PC-3 (cell line): ENCODE measurements at regions not wholly inside any gene's neighbourhood (a gene's known extent, or its start where the extent isn't known, plus 50 kb on each side); places are given as distances from the start of the nearest gene placed in this dataset.
A peak's percentile ranks its signal among the peaks of the same experiment; 100 is the strongest.

ENCODE experiments used
- ATAC-seq: fragments of 200-7000 bp; cut with Tn5 transposase; 2 replicates; pipeline ENCODE4 v1.9.1; 2020; ENCODE audit warnings: mild to moderate bottlenecking, moderate library complexity
- BruUV-seq: library from RNA; stranded (reverse); fragments of 400-500 nt; replicated peaks from 2 replicates; lab custom pipeline; 2021; lab: Mats Ljungman, UMichigan
- CTCF ChIA-PET: fragments of 300-600 bp; sonication (Branson Sonifier 250); formaldehyde crosslinking; loops from one replicate; lab custom pipeline; 2022; ENCODE audit warnings: antibody characterized with exemption; lab: Charles Lee
- POLR2A ChIA-PET: fragments of 300-600 bp; sonication (Branson Sonifier 250); formaldehyde crosslinking; loops from one replicate; lab custom pipeline; 2022; ENCODE audit warnings: antibody characterized with exemption; ENCODE audit not compliant: unreplicated experiment; lab: Charles Lee
- DNase-seq: peaks from one replicate; pipeline ENCODE4 v3.0.0-alpha.2; 2015
- H2AFZ ChIP-seq: fragments of 300-600 bp; sonication (generic); 2 replicates; pipeline ENCODE4 v1.6.0; 2016; ENCODE audit warnings: antibody characterized with exemption, low read length
- H3F3A ChIP-seq: fragments of 300-600 bp; sonication (generic); one replicate; pipeline ENCODE4 v1.6.0; 2017; ENCODE audit warnings: antibody characterized with exemption, low read length, control low read depth, mild to moderate bottlenecking; ENCODE audit not compliant: unreplicated experiment
- H3K27ac ChIP-seq: fragments of 300-600 bp; sonication (generic); 2 replicates; pipeline ENCODE4 v1.5.1; 2016; ENCODE audit warnings: mild to moderate bottlenecking, low read length
- H3K27me3 ChIP-seq: fragments of 300-600 bp; sonication (generic); 2 replicates; pipeline ENCODE4 v1.6.1; 2016; ENCODE audit warnings: low read length, mixed read lengths
- H3K36me3 ChIP-seq: fragments of 300-600 bp; sonication (generic); 2 replicates; pipeline ENCODE4 v1.6.1; 2016; ENCODE audit warnings: low read depth, mixed run types, low read length, mixed read lengths
- H3K4me1 ChIP-seq: fragments of 300-600 bp; sonication (generic); 2 replicates; pipeline ENCODE4 v1.5.1; 2016; ENCODE audit warnings: low read length; ENCODE audit not compliant: insufficient read depth
- H3K4me2 ChIP-seq: fragments of 300-600 bp; sonication (generic); 2 replicates; pipeline ENCODE4 v1.6.0; 2016; ENCODE audit warnings: low read length
- H3K4me3 ChIP-seq: fragments of 300-600 bp; sonication (generic); 2 replicates; pipeline ENCODE4 v1.5.1; 2016; ENCODE audit warnings: mild to moderate bottlenecking, low read length, mixed read lengths
- H3K79me2 ChIP-seq: fragments of 300-600 bp; sonication (generic); 2 replicates; pipeline ENCODE4 v1.6.1; 2017; ENCODE audit warnings: low read length, mixed read lengths
- H3K9ac ChIP-seq: fragments of 300-600 bp; sonication (generic); 2 replicates; pipeline ENCODE4 v1.6.0; 2016; ENCODE audit warnings: mild to moderate bottlenecking, low read length
- H3K9me2 ChIP-seq: fragments of 300-600 bp; sonication (generic); replicated peaks from 2 replicates; pipeline ENCODE4 v1.6.1; 2016; ENCODE audit warnings: mixed run types, low read length, mixed read lengths
- H3K9me3 ChIP-seq: fragments of 300-600 bp; sonication (generic); 2 replicates; pipeline ENCODE4 v1.6.1; 2016; ENCODE audit warnings: low read length, mixed read lengths
- H4K20me1 ChIP-seq: fragments of 300-600 bp; sonication (generic); 2 replicates; pipeline ENCODE4 v1.6.1; 2016; ENCODE audit warnings: low read length, mixed read lengths
- CTCF ChIP-seq: fragments of 300-600 bp; sonication (generic); conservative IDR thresholded peaks from 2 replicates; pipeline ENCODE4 v1.5.1; 2017; ENCODE audit warnings: antibody characterized with exemption, low read depth, mild to moderate bottlenecking, low read length
- EZH2 ChIP-seq: fragments of 300-600 bp; sonication (generic); IDR thresholded peaks from one replicate; pipeline ENCODE4 v1.6.1; 2017; ENCODE audit warnings: antibody characterized with exemption, mild to moderate bottlenecking, low read length; ENCODE audit not compliant: unreplicated experiment
- EZH2phosphoT487 ChIP-seq: fragments of 300-600 bp; sonication (generic); IDR thresholded peaks from 2 replicates; pipeline ENCODE4 v1.6.1; 2018; ENCODE audit warnings: mild to moderate bottlenecking, antibody characterized with exemption, low read length, borderline replicate concordance
- intact Hi-C: fragments of 100-400 bp; cut with micrococcal nuclease; formaldehyde crosslinking; loops from 2 replicates; pipeline ENCODE4 v1.9.0; 2023

- ATAC-seq (peak; percentile 86), DNase-seq (peak; percentile 88)
- CTCF ChIA-PET: interaction anchor here (0.5 to 2.5 kb wide), 6 partner anchors 67 to 153 kb away, joined by 3 to 16 read pairs (median 3); partner anchors contain the start of gene FOXD1
- no peaks in the 10 kb centered on the region for H3K9me2 ChIP-seq
- H3K4me2 ChIP-seq: peak overlapping the region; percentile 51
- no peak overlapping the region for H3K4me3 ChIP-seq
- H3K27ac ChIP-seq: peak overlapping the region; percentile 96
- H3K36me3 ChIP-seq: peaks cover 4% of the 10 kb centered on the region; the same call in 1 of the 2 replicates
- no peaks in the 10 kb centered on the region for H3K27me3 ChIP-seq
- H3K9ac ChIP-seq: peak overlapping the region; percentile 69
- no TSS peak for BruUV-seq
- H4K20me1 ChIP-seq: no peaks in the 10 kb centered on the region
- POLR2A ChIA-PET: interaction anchor here (0.5 to 0.7 kb wide), 6 partner anchors 44 to 1584 kb away, joined by 3 to 10 read pairs (median 4); partner anchors contain the start of gene BTF3
- H3K4me1 ChIP-seq: peaks cover 41% of the 10 kb centered on the region
- H2AFZ ChIP-seq: no peak overlapping the region
- no peaks in the 10 kb centered on the region for H3K9me3 ChIP-seq
- intact Hi-C loops: loop anchor here (2.0 kb wide), 3 partner anchors 27 to 147 kb away; no protein-coding TSS in a partner anchor
- H3F3A ChIP-seq: no peaks in the 10 kb centered on the region
- no peak for TF ChIP-seq CTCF
- TF ChIP-seq EZH2phosphoT487: no peak
- TF ChIP-seq EZH2: no peak
- no peaks in the 10 kb centered on the region for H3K79me2 ChIP-seq
Observed at GRCh38 chr5:73365301-73365853, 83.2 kb downstream of the FOXD1 start.

- H3K9me2 ChIP-seq: no peaks in the 10 kb centered on the region
- ATAC-seq (no peak), DNase-seq (peak; percentile 67)
- POLR2A ChIA-PET: no interaction called here
- H2AFZ ChIP-seq: no peak overlapping the region
- no peak overlapping the region for H3K4me3 ChIP-seq
- no peaks in the 10 kb centered on the region for H3K27me3 ChIP-seq
- no peaks in the 10 kb centered on the region for H4K20me1 ChIP-seq
- intact Hi-C loops: loop anchor here (2.0 kb wide), 3 partner anchors 25 to 145 kb away; no protein-coding TSS in a partner anchor
- peaks cover 34% of the 10 kb centered on the region for H3K4me1 ChIP-seq
- no peaks in the 10 kb centered on the region for H3K79me2 ChIP-seq
- H3K4me2 ChIP-seq: peak overlapping the region; percentile 14; the same call in 1 of the 2 replicates
- no peaks in the 10 kb centered on the region for H3F3A ChIP-seq
- H3K9me3 ChIP-seq: no peaks in the 10 kb centered on the region
- CTCF ChIA-PET: interaction anchor here (1.3 to 2.5 kb wide), 3 partner anchors 85 to 148 kb away, joined by 3 to 16 read pairs (median 9); partner anchors contain the start of gene FOXD1
- TF ChIP-seq EZH2phosphoT487 (no peak), EZH2 (no peak), CTCF (no peak; the same call in 1 of the 2 replicates)
- peak overlapping the region; percentile 12; the same call in 1 of the 2 replicates for H3K9ac ChIP-seq
- H3K36me3 ChIP-seq: no peaks in the 10 kb centered on the region
- H3K27ac ChIP-seq: peak overlapping the region; percentile 96
- BruUV-seq: no TSS peak
Observed at GRCh38 chr5:73363911-73364730, 84.5 kb downstream of the FOXD1 start.
